Skeletal muscle tissue (tissue), 3 donors: ENCODE measurements at regions not wholly inside any gene's neighbourhood (a gene's known extent, or its start where the extent isn't known, plus 50 kb on each side); places are given as distances from the start of the nearest gene placed in this dataset.
"Not testable (repeated sequence)": the region's sequence is repeated elsewhere in the genome, so short reads cannot be mapped to it uniquely, and the experiment has no call there.

Source experiments
- H3K27ac ChIP-seq: one replicate; pipeline ENCODE4 v1.7.0; 2013; ENCODE audit warnings: mild to moderate bottlenecking, low read depth, low read length, inconsistent platforms
- H3K27me3 ChIP-seq, 3 donors: one replicate each; pipeline ENCODE4 v1.7.0; 2013; ENCODE audit warnings: low read length in 3 of 3; ENCODE audit not compliant: control insufficient read depth in 3 of 3, insufficient read depth in 3 of 3
- H3K36me3 ChIP-seq, 3 donors: one replicate each; pipeline ENCODE4 v1.7.0; 2013; ENCODE audit warnings: low read length in 3 of 3; ENCODE audit not compliant: control insufficient read depth in 3 of 3, insufficient read depth in 3 of 3
- H3K4me1 ChIP-seq, 3 donors: one replicate each; pipeline ENCODE4 v1.7.0; 2013; ENCODE audit warnings: low read length in 3 of 3, mild to moderate bottlenecking in 3 of 3; ENCODE audit not compliant: control insufficient read depth in 3 of 3, insufficient read depth in 3 of 3
- H3K4me3 ChIP-seq, 3 donors: one replicate each; pipeline ENCODE4 v1.7.0; 2013; ENCODE audit warnings: low read length in 3 of 3
- H3K9ac ChIP-seq, 3 donors: one replicate each; pipeline ENCODE4 v1.7.0; 2013; ENCODE audit warnings: low read length in 3 of 3, mild to moderate bottlenecking in 3 of 3, moderate library complexity in 2 of 3, low read depth in 1 of 3
- H3K9me3 ChIP-seq, 3 donors: one replicate each; pipeline ENCODE4 v1.7.0; 2013; ENCODE audit warnings: low read length in 3 of 3; ENCODE audit not compliant: control insufficient read depth in 3 of 3
- donor health status: Osteomylitis.

DNA sequence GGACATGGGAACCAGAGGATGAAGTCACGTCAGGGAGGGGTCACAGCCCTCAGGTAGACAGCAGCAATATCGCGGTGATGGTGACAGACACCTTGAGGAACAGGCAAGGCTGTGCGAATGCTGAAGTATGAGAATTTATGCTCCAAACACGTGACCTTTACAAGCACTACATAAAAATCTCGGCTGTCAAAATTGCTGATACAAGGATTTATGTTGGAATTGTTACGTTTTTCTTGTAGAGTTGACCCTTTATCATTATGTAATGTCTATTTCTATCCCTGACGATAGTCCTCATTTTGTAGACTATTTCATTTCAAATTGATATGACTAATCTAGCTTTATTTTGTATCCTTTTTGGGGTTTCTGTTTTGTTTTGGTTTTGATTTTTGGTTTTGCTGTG lies 311.1 kb downstream of the C6orf118 start:
- H3K9ac ChIP-seq: no peak overlapping the region
- H3K27me3 ChIP-seq: no peaks in the 10 kb centered on the region
- no peak overlapping the region for H3K27ac ChIP-seq
- no peaks in the 10 kb centered on the region for H3K36me3 ChIP-seq
- H3K4me1 ChIP-seq: no peaks in the 10 kb centered on the region
- H3K4me3 ChIP-seq: no peak overlapping the region
- H3K9me3 ChIP-seq: peaks cover 0 to 2% (median 0%) of the 10 kb centered on the region in 3 donors

DNA sequence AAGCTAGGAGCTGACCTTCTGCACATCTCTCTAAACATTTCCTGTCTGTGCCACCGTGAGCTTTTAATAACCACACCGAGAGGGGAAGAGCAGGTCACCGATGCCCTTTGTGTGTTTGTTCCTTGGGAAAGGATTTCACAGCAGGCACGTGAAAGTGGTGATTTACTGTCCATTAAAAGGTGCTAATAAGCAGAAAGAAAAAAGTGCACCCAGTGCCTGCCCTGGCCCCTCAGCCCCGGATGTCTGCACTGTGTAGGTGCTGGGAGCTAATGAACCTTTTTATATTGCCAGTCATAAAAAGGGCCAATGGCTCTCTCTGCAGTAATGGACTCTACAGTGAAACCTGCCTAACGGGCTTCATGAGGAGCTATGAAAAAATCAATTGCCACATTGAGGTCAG lies 312.6 kb downstream of the C6orf118 start:
- no peaks in the 10 kb centered on the region for H3K27me3 ChIP-seq
- H3K27ac ChIP-seq: no peak overlapping the region
- H3K9me3 ChIP-seq: peaks cover 0 to 2% (median 0%) of the 10 kb centered on the region in 3 donors
- H3K4me3 ChIP-seq: no peak overlapping the region
- H3K36me3 ChIP-seq: no peaks in the 10 kb centered on the region
- no peaks in the 10 kb centered on the region for H3K4me1 ChIP-seq
- H3K9ac ChIP-seq: no peak overlapping the region

DNA sequence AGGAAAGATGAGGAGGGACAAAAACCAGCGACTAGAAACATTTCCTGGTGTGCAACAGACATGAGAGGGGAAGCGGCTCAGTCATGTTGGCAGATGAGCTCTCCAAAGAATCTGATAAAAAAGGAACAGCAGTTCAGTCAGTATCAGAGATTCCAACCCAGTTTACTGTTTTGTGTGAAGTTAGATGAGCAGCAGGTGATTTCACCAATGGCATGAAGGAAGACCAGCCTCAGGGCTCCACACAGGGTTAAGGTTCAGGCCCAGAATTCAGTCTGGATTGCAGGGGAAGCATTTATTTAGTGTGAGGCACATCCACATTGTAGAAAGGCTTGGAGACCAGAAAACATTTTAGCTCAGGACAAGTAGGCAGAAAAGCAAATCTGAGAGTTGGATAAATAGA lies 317.8 kb downstream of the C6orf118 start:
- H3K9ac ChIP-seq: no peak overlapping the region
- no peaks in the 10 kb centered on the region for H3K27me3 ChIP-seq
- H3K4me1 ChIP-seq: no peaks in the 10 kb centered on the region
- no peaks in the 10 kb centered on the region for H3K9me3 ChIP-seq
- no peak overlapping the region for H3K27ac ChIP-seq
- H3K4me3 ChIP-seq: no peak overlapping the region
- H3K36me3 ChIP-seq: no peaks in the 10 kb centered on the region

DNA sequence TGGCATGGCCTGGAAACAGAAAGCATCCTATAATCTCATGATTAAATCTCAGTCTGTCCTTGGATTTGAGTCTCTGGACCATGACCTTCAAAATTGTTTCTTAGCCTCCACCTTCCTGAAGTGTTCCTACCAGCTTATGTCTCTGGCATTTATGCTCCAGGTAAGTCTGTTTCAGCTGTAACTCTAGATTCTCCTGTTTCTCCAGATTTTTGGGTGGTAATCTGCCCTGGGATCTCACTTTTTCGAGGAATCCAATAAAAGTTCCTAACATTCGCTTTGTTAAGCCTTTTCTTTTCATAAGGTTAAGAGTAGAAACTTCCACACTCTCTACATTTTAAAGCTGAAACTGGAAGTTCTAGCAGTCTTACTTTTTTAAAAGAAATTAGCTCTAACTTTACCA lies 318.5 kb downstream of the C6orf118 start:
- Histone ChIP-seq H3K36me3 (no peaks in the 10 kb centered on the region), H3K27me3 (no peaks in the 10 kb centered on the region), H3K4me3 (no peak overlapping the region), H3K4me1 (no peaks in the 10 kb centered on the region), H3K9me3 (no peaks in the 10 kb centered on the region), H3K9ac (no peak overlapping the region), H3K27ac (no peak overlapping the region)

DNA sequence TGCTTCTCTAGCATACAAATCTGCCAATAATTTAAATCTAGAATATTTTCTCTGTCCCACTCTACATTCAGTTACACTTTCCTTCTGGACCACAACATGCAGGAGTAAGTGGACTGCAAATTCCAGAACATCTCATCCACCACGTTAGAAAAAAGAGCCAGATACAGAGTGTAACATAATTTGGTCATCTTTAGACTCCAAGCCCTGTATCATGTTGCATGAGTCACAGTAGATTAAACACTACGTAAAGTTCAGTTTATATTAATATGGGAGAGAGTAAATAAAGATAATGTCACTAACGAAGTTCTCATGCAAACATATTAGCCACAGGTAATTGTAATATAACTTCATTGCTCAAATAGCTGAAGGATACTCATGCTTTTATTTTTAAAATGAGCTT lies 327.0 kb downstream of the C6orf118 start:
- Histone ChIP-seq H3K36me3 (no peaks in the 10 kb centered on the region), H3K27ac (no peak overlapping the region), H3K27me3 (no peaks in the 10 kb centered on the region), H3K4me1 (no peaks in the 10 kb centered on the region), H3K4me3 (no peak overlapping the region), H3K9me3 (no peaks in the 10 kb centered on the region), H3K9ac (no peak overlapping the region)

DNA sequence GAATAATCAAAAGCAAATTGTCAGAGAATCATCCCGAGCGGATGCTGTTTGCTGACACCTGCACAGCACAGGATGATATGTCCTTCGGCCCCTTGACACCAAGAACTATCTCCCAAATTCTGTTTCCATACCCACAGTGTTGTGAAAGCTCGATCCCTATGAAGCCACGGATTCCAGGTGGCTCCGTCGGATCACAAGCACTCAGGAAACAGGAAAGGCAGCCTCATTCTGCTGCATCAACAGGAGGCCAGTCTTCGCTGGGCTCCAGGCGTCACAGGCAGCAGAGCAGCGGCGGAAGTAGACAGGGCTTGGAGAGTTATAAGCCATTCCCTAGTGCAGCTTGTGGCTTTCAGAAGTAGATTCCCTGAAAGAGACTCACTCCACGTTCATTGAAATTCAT lies 342.3 kb downstream of the C6orf118 start:
- Histone ChIP-seq H3K4me3 (no peak overlapping the region), H3K27ac (no peak overlapping the region), H3K9ac (no peak overlapping the region), H3K9me3 (peaks cover 0 to 3% (median 0%) of the 10 kb centered on the region in 3 donors), H3K27me3 (no peaks in the 10 kb centered on the region), H3K36me3 (no peaks in the 10 kb centered on the region), H3K4me1 (no peaks in the 10 kb centered on the region)

DNA sequence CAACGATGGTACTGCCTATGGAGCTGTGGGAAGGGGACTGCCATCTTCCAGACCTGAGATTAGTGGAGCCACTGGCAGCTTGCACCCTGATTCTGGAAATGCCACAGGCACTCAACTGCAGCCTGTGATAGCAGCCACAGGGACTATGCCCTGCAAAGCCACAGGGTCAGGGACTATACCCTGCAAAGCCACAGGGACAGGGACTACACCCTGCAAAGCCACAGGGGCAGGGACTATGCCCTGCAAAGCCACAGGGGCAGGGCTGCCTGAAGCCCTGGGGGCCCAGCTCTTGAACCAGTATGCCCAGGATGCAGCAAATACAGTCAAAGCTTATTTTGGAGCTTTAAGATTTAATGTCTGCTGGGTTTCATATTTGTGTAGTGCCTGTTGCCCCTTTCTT lies 346.6 kb downstream of the C6orf118 start:
- Histone ChIP-seq H3K9ac (no peak overlapping the region), H3K27me3 (no peaks in the 10 kb centered on the region), H3K36me3 (no peaks in the 10 kb centered on the region), H3K9me3 (peaks cover 0 to 3% (median 0%) of the 10 kb centered on the region in 3 donors), H3K4me1 (no peaks in the 10 kb centered on the region), H3K4me3 (no peak overlapping the region), H3K27ac (no peak overlapping the region)

DNA sequence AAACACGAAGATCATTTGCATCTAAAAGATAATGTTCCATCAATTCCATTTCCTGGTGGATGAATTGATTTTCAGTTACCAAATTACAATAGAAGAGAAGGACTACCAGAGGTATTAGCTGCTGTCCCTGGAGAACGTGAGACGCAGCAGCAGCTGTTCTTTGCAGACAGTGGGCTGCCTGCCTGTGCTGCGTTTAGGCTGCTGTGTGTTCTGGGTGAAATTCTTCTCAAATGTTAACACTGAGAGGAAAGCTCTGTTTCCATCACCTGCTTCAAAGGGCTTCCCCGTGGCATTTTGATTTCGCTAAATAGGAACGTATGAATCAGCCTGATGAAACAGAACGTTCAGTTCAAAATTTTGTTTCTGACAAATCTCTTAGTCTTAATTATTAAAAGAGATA lies 362.2 kb downstream of the C6orf118 start:
- Histone ChIP-seq H3K4me3 (no peak overlapping the region), H3K4me1 (no peaks in the 10 kb centered on the region), H3K9ac (peak overlapping the region in 1 of 3 donors; percentile 45), H3K27ac (no peak overlapping the region), H3K36me3 (no peaks in the 10 kb centered on the region), H3K9me3 (peaks cover 0 to 3% (median 0%) of the 10 kb centered on the region in 3 donors), H3K27me3 (no peaks in the 10 kb centered on the region)

DNA sequence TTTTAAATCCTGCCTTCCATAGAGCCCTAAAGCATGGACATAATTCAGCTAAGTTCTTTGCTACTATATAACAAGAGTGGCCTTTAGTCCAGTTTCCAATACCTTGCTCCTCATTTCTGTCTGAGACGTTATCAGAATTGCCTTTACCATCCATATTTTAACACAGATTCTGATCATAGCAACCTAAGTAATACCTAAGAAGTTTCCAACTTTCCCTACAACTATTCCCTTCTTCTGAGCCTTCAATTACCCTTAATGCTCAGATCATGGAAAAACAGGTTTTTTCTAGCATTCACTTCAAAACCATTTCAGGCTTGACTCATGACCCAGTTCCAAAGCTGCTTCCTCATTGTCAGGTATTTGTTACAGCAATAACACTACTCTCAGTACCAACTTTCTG lies 367.1 kb downstream of the C6orf118 start:
- no peak overlapping the region for H3K27ac ChIP-seq
- H3K4me3 ChIP-seq: no peak overlapping the region
- no peaks in the 10 kb centered on the region for H3K36me3 ChIP-seq
- no peaks in the 10 kb centered on the region for H3K4me1 ChIP-seq
- no peaks in the 10 kb centered on the region for H3K27me3 ChIP-seq
- no peak overlapping the region for H3K9ac ChIP-seq
- H3K9me3 ChIP-seq: peaks cover 0 to 5% (median 0%) of the 10 kb centered on the region in 3 donors

DNA sequence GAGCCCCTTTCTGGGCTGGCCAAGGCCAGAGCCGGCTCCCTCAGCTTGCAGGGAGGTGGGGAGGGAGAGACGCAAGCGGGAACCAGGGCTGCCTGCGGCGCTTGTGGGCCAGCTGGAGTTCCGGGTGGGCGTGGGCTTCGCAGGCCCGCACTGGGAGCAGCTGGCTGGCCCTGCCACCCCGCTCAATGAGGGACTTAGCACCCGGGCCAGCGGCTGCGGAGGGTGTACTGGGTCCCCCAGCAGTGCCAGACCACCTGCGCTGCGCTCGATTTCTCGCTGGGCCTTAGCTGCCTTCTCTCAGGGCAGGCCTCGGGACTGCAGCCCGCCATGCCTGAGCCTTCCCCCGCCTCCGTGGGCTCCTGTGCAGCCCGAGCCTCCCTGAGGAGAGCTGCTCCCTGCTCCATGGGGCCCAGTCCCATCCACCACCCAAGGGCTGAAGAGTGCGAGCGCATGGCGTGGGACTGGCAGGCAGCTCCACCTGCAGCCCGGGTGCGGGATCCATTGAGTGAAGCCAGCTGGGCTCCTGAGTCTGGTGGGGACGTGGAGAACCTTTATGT lies 376.1 kb downstream of the C6orf118 start:
- not testable (repeated sequence) for H3K27ac ChIP-seq

More for the DNA sequence above, 376.1 kb downstream of the C6orf118 start:
- not testable (repeated sequence) for H3K4me1 ChIP-seq, H3K27me3 ChIP-seq, H3K9ac ChIP-seq, H3K4me3 ChIP-seq, H3K9me3 ChIP-seq, H3K36me3 ChIP-seq
